ENCODE measurements at regions not wholly inside any gene's neighbourhood (a gene's known extent, or its start where the extent isn't known, plus 50 kb on each side); places are given as distances from the start of the nearest gene placed in this dataset.

- TF ChIP-seq CTCF (IDR thresholded peaks at IDR 0.05; ENCODE audit: low read length) (no peak), EZH2 (IDR thresholded peaks at IDR 0.05; ENCODE audit: borderline replicate concordance, low read length) (no peak)
Observed at GRCh38 chr13:78784014-78784750, 125.2 kb upstream of the OBI1 start.
